DMS53 (cell line): ENCODE measurements at regions not wholly inside any gene's neighbourhood (a gene's known extent, or its start where the extent isn't known, plus 50 kb on each side); places are given as distances from the start of the nearest gene placed in this dataset.

Source experiments
- DNase-seq: peaks from one replicate; lab custom pipeline; 2025; lab: John Stamatoyannopoulos, UW

GRCh38 chr2:138105358-138105757 is 141.1 kb downstream of the HNMT start:
- DNase-seq, result no peak

DNA sequence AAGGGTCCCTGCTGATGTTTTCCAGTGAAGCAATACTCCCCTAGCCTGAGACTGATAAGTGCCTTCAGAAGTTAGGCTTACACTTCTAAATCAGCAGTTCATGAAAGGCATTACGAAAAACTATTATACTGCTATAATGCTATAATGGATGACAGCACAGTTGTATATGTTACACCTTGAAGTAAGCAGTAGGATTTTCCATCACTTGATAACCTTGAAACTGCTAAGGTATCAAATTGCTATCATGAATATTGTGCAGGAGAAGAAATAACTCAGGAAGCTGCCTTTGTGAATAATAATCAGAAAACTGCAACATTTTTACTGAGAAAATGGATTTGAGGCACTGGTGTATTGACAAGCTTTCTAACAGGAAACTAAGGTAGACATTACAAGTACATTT is 142.3 kb downstream of the HNMT start:
- no peak for DNase-seq

GRCh38 chr2:138107288-138107687 is 143.0 kb downstream of the HNMT start:
- DNase-seq, result no peak

GRCh38 chr2:138110453-138111083 is 146.3 kb downstream of the HNMT start:
- no peak for DNase-seq

DNA sequence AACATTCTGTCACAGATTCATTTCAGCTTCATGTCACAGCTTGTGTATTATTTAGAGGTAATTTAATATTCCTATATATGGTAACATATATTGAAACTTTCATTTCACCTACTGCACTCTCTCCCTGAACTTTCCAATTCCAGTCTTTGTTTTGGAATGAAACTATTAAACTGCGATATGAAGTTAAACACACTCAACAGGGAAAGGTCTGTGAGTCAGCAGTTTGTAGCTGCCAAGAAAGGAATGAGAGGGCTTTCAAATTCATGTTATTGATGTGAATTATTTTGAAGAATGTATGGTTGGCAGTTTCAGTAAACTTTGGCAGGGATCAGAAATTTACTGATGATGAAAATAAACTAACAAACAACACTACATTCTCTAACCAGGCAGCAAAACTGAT is 148.3 kb downstream of the HNMT start:
- DNase-seq, result no peak

DNA sequence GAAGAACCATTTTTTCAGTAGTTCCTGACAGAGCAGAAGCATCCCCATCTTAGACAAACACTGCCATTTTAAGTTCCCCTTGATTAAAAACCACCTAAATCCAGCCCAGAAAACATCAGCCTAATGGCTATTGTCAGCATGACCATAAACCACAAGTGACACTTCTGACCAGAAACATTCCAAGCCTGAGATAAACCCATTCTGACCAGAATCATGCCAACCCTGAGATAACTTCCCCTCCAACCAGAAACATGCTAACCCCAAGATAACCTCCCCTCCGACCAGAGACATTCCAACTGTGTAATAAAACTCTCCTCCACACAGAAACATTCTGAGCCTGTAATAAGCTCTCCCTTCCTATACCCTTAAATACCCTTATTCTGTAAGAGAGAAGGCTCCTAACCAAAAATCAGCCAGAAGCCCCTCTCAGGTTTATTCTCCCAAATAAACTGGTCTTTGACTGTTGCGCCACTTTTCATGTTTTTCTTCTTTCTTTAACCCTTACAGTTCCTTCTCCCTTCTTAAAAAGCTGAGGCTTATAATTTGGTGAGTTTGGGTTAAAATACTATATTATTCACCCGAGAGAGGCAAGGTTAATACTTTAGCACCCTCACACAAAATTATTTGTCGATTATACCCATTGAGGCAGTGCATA is 149.7 kb downstream of the HNMT start:
- no peak for DNase-seq

DNA sequence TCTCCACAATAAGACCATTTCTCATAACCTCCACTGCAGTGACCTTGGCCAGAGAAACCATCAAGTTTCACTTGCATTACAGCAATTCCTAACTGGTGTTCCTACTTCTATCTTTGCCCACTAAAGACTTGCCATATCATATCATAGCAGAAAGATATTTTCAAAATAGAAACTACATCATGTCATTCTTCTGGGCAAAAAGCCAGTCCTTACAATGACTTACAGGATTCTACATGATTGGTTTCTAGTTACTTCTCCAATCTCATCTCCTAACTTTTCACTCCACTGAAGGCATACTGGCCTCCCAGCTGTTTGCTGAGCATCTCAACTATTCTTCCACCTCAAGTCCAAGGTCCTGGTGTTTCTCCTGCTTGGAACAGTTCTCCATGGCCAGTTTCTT is 151.4 kb downstream of the HNMT start:
- no peak for DNase-seq

DNA sequence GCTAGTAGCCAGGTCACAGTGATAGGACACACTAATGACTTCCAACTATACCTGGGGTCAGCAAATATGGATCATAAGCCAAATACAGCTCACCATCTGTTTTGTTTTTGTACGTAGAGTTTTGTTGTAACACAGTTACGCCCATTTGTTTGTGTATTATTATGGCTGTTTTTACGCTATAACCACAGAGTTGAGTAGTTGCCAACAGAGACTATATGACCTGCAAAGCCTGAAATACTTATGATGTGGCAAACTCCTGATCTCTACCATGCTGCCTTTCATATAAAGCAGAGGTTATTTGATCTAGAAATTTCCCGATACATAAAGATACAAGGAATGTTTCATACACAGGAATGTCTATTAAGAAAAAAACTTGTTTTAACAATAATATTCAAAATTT is 152.2 kb downstream of the HNMT start:
- DNase-seq, result no peak

- peak; percentile 58 for DNase-seq
Observed at GRCh38 chr2:138121666-138122661, 157.7 kb downstream of the HNMT start.

- peak; percentile 36 for DNase-seq
Observed at GRCh38 chr2:138122891-138123290, 158.6 kb downstream of the HNMT start.

DNA sequence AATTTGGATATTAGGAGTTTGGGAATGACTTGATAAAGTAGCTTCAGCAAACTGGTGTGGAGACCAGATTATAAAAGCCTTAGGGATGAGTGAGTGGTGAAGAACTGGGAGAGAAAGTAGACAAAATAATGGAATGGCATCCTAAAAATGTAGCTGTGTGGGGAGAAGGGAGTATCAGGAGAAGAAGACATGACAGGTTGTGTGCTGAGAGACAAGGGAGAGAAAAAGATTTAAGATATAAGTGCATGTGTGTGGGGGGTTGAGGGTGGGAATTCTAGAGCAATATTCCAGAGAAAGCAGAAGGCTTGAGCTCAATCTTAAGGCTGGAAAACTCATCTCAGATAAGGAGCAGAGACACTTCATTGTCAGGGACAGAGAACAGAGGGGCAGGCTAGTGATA is 159.5 kb downstream of the HNMT start:
- DNase-seq, result no peak

- no peak for DNase-seq
Observed at GRCh38 chr2:138124521-138124920, 160.2 kb downstream of the HNMT start.

DNA sequence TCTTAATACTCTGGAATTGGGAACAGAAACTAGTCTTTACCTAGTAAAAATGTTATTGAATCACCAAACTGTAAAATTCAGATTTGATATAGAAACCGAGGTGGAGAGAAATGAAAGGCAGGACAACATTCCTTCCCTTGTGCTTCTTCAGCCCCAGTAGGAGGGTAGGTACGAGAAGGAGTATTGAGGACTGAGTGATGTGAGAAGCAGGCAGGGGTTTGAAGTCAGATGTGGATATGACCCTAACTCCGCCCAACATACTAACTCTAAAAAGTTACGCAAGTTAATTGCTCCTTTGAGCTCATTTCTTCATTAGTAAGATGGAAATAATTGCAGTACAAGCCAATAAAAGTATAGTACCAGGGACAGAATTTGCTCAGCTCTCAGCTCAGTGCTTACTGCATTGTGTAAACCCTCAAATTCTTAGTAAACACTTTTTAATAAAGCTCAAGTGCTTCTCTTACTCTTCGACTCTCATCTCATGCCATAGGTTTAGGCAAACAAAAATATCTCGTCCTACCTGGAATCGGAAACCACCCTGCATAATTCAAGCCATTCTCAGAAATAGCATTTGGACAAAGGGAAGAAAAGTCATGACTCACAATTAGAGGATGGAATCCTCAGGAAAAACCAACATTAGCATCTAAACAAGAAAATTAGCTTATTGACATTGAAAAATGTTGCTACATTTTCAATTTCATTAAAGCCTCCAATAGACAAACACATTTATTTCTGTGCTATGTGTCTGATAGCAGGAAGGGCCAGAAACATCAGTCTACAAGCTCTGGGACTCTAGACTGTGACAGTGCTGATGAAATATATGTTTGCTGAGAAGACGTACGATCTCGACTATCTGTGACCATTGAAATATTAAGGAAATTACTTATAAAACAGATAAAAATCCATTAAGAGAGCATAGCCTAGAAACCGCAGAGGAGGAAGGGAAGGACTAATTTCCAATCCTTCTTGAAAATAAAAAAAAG is 161.3 kb downstream of the HNMT start:
- DNase-seq, result peak; percentile 44

DNA sequence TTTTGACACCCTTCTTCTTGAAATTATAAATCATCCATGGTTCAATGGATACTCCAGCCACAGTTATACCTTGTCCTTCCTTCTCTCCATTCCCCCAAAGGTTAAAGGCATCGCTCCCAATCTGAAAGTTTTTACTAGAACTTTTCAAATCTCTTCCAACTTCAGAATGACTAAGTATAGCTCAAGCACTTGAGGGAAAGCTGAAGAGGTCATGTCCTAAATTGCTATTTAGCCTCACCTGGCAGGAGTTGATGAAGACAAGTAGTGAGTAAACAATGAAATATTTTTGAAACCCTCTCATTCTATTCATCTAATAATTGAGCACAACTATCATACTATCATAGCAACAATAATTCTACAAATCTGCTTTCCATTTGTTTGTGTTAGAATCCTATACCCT is 167.8 kb downstream of the HNMT start:
- DNase-seq, result no peak

- no peak for DNase-seq
Observed at GRCh38 chr2:138137949-138138348, 173.7 kb downstream of the HNMT start.

GRCh38 chr2:138147796-138148195 is 183.5 kb downstream of the HNMT start:
- DNase-seq, result no peak

- DNase-seq, result no peak
Observed at GRCh38 chr2:138155304-138155703, 191.0 kb downstream of the HNMT start.

DNA sequence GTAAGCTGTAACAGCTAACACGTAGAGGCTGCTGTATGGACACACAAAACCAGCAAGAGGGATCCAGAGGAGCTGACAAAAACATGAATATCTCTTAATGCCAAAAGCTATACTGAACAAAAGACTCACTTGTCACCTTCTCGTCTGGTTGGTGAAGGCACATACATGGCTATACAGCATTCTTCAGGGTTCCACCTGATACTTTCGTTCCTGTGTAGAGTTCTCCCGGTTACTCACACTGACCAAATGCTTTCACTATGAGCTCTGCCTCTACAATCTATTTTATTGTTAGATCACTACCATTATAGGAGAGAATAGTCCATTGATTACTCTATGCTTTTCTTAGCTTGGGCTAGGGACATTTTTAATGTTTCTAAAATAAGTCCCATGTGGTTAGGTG is 193.1 kb downstream of the HNMT start:
- no peak for DNase-seq

GRCh38 chr2:138170485-138170884 is 206.2 kb downstream of the HNMT start:
- DNase-seq, result no peak

GRCh38 chr2:138171244-138171643 is 207.0 kb downstream of the HNMT start:
- DNase-seq, result no peak

- no peak for DNase-seq
Observed at GRCh38 chr2:138175066-138175465, 210.8 kb downstream of the HNMT start.
